Activated CD8-positive, alpha-beta memory T cell treated with anti-CD3 and anti-CD28 coated beads for 24 hours (primary cell): ENCODE measurements at regions not wholly inside any gene's neighbourhood (a gene's known extent, or its start where the extent isn't known, plus 50 kb on each side); places are given as distances from the start of the nearest gene placed in this dataset.

Source experiments
- DNase-seq: peaks from one replicate; pipeline ENCODE4 v3.0.0-alpha.2; 2020

- DNase-seq: no peak
Observed at GRCh38 chr12:108043286-108043685, 85.8 kb upstream of the WSCD2 start.

DNA sequence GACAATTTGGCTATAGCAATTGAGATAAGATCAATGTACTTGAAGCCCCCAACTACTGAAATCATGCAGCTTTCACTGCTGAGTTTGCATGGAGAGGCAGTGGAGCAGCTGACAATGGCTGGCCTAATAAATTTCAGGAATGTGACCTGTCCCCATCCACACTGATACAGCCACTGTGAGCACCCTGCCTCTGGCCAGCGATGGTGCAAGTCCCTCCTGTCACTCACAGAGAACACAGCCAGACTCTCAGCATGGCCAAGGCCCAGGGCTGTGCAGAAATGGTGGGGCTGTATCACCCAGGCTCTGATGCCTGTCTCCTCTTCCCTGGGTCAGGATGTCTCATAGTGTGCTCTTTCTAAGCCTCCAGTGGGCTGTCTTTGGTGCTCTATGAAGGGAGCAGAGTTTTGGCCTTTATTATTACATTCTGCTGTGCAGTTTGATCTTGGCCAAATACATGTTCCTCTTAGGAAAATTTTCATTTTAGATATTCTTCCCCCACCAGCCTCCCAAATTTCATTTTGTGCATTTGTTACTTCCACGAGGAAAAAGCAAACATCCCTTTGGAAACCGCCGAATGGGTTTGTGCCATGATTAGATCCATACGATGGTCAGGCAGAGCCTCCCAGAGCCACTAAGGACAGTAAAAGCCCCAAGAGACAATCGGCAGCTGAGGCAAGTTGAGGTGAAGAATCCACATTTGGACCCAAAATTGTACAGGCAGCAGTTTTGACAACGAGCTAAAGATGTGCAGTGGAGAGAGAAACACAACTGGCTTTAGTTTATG lies 85.1 kb upstream of the WSCD2 start:
- no peak for DNase-seq

GRCh38 chr12:108046135-108046534 lies 83.0 kb upstream of the WSCD2 start:
- DNase-seq: no peak

GRCh38 chr12:108046650-108047049 lies 82.4 kb upstream of the WSCD2 start:
- no peak for DNase-seq

- no peak for DNase-seq
Observed at GRCh38 chr12:108047071-108047550, 82.0 kb upstream of the WSCD2 start.

DNA sequence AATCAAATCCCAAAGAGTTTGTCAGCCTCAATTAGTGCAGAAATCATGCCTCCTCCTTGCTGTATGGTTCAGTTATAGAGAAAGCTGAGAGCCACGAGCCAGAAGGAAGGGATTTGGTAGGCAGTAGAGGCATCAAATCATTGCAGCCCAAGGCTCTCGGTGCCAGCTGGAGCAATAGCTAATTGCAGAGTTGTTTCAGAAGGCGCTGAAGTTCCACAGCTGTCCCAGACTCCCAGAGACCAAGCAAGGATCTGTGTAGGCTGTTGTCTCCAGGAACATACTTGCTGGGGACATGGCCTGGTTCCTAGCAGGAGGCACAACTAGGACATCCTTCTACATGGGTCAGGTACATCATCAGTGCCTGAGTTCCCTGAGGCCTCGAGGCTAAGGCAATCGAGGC lies 80.4 kb upstream of the WSCD2 start:
- DNase-seq: no peak

DNA sequence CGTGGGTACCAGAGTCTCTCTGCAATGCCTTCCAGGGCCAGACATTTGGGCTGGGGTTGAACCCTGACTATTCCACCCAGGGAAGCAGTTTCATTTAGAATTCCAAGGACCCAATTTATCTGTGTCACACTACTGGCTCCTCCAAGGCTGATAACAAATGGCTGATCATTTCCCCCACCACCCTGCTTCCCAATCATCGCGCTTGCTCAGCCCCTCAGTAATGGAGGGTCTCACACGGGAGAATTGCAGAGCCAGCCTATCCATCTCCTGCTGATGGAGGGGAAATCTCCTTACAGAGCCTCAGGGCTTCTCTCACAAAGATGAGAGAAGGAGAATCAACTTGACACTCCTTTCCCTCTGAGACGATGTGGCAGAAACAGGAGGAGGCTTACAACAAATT lies 78.4 kb upstream of the WSCD2 start:
- no peak for DNase-seq

- no peak for DNase-seq
Observed at GRCh38 chr12:108052260-108052659, 76.8 kb upstream of the WSCD2 start.

DNA sequence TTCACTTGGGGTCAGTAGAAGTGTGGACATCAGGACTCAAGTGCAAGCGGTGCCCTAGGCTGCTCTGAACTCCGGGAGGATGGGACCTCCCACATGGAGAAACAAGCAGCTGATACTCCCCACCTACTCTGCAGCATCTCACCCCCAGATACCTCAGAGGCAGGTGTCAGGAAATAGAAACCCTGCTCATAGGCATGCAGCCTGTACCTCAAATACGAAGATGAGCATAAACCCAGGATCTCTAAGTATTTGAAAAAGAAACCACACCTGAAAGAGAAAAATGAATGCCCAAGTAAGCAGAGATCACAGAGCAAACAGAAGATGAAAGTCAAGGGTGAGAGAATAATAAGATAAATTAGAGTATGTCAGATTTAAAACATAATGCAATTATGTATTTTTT lies 75.6 kb upstream of the WSCD2 start:
- DNase-seq: no peak

DNA sequence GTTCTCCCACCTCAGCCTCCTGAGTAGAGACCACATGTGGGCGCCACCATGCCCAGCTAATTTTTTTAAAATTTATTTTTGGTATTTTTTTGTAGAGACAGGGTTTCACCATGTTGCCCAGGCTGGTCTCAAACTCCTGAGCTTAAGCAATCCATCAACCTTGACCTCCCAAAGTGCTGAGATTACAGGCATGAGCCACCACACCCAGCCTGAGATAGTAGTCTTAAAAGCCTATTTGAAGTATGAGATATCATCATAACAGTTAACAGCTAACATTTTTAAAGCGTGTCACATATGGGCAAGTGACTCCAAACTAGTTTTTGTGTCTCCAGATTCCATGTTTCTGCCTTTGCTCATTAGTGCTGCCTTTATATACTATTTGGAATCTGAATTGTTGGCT lies 74.6 kb upstream of the WSCD2 start:
- DNase-seq: no peak

GRCh38 chr12:108055141-108055540 lies 73.9 kb upstream of the WSCD2 start:
- no peak for DNase-seq

- DNase-seq: no peak
Observed at GRCh38 chr12:108060067-108060466, 69.0 kb upstream of the WSCD2 start.

GRCh38 chr12:108060903-108061302 lies 68.2 kb upstream of the WSCD2 start:
- no peak for DNase-seq

GRCh38 chr12:108063192-108063591 lies 65.9 kb upstream of the WSCD2 start:
- no peak for DNase-seq

DNA sequence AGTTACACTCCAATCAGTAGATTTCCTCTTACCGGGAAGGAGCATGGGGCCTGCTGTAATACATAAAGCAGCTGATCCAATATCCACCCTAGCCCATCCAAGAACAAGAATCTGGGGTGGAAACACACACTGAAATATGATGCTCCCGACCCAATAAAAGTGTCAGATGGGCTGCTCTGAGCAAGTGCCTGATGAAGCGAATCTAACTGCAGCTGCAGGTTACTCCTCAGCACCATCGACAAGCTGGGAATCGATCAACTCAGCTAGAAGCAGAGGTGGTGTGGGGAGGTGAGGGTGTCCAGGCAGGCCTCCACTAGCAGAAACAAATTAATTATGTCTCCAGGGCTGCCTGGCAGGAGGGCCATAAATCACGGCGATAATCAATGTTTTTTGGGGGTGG lies 64.0 kb upstream of the WSCD2 start:
- no peak for DNase-seq

DNA sequence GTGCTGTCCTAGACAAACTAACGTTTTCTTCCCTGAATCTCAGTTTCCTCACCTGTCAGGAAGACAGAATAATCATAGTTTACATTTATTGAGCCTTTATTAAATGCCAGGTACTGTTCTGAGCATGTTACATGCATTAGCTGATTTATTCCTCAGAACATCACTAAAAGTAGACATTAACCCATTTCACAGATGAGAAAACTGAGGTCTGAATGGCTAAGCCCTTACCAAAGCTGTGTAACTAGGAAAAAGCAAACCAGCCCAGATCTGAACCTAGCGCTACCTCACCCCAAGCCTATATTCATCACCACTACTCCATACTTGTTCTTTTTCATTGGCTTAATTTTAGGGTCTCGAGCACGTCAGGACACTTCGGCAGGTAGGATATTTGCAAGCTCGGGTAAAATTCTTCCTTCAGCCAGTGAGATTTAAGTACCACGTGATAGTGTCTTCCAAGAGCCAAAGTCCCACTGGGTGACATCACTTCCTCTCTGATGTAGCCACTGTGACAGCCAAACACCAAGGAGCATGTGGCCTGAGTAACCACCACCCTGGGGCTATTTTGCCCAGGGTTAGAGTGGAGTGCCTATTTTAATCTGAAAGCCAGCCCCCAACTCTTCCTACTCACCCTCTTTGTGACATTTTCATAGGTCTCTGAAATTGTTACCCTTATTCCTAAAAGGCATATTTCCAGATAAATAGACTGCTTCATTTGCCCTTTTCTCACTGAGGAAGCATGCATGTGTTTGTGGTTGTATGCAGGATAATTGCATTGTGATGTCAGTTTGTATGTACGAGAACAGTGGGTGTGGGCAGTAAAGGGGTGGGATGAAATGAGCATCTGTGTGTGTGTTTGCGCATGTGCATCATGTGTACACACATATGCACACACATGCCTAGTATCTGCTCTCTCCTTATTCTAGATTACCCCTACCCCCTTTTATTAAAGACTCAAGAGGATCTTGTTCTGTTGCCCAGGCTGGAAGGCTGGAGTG lies 62.2 kb upstream of the WSCD2 start:
- DNase-seq: no peak

DNA sequence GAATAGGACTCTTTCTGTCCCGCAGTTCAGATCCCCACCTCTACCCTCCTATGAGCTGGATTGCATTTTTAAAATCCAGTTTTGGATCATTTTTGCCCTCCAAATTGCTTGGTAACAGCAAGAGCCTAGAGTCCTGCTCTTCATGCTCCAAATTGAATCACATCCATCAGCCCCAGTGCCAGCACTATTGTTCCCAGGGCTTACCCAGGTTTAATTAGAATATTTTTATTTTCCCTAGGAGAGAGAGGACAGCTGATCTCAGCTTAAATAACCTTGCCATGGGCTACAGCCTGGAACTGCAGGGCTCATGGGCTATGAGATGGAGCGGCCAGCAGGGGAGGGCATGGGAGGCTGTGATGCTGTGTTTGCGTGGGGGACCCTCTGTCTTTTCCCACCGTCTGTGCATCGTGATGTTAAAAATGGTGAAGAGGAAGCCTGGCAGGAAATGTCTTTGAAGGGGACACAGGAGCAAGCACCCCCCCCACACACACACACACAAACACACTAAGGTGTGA lies 59.4 kb upstream of the WSCD2 start:
- no peak for DNase-seq

DNA sequence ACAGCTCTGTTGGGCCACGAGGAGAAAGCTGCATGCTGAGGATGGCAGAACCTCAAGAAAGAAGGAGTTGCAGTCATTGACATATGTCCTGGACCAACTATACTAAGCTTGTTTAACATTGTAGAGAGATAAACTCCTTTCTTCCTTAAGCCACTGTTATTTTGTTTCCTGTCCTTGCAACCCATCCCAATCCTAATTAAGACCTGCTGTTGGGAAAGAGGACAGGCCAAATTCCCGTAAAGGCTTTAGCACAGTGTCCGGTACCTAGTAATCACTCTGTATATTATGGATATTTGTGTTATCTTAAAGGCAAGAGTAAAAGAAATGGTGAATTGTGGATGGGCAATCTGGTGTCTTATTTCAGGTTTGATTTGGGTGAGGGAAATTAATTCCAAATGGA lies 53.5 kb upstream of the WSCD2 start:
- DNase-seq: no peak

DNA sequence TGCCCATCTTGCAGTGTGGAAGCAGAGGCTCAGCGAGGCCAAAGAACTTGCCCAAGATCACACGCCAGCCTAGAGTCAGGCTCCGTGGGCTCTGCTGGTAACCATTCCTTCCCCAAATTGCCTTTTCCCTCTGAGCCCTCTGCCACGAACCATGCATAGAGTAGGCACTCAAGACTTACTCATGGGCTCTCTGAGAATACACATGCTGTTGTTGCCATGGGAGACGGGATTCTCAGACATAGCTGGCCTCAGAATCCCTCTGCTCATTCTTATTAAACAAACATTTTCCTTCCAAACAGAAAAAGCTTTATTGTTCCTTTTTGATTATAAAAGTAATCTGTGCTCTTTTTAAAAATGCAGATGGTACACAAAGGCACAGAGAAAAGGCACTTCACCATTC lies 52.5 kb upstream of the WSCD2 start:
- DNase-seq: no peak

DNA sequence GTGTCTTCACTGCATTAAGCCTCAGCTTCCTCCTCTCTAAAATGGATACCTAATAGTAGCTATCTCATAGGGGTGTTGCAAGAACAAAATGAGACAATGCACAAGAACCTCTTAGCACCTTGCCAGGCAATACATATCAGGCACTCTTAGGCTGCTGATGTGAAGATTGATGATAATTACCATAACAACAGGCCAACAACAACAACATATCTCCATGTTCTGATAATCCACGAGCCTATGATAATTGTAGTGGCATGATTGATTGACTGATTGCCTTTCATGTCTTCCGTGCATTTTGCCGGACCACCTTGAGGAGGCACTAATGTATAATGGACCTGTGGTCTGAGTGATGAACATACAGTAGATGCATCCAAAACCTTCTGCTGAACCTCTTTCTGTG lies 50.7 kb upstream of the WSCD2 start:
- no peak for DNase-seq
